PFSK-1 (cell line): ENCODE measurements at regions not wholly inside any gene's neighbourhood (a gene's known extent, or its start where the extent isn't known, plus 50 kb on each side); places are given as distances from the start of the nearest gene placed in this dataset.

Source experiments
- FOXP2 ChIP-seq: optimal IDR thresholded peaks from 2 replicates; pipeline ENCODE3; 2011; ENCODE audit warnings: borderline replicate concordance, control low read depth, inconsistent platforms; ENCODE audit not compliant: insufficient read depth; ENCODE audit errors: extremely low read length, extremely low read depth
- POLR2AphosphoS5 ChIP-seq: IDR thresholded peaks from 2 replicates; pipeline ENCODE4 v1.6.1; 2012; ENCODE audit warnings: low read depth, mild to moderate bottlenecking, control low read depth, low read length, moderate library complexity
- REST ChIP-seq, 2 experiments: IDR thresholded peaks; 2 replicates each; pipeline versions ENCODE4 v1.6.1 to v1.8.0; 2011 to 2012; ENCODE audit warnings: low read depth in 2 of 2, low read length in 2 of 2, control low read depth in 1 of 2, inconsistent platforms in 1 of 2, mild to moderate bottlenecking in 1 of 2, moderate library complexity in 1 of 2; ENCODE audit not compliant: insufficient read depth in 1 of 2
- SIN3A ChIP-seq: IDR thresholded peaks from 2 replicates; pipeline ENCODE4 v1.6.1; 2012; ENCODE audit warnings: mild to moderate bottlenecking, low read length, moderate library complexity, borderline replicate concordance; ENCODE audit not compliant: insufficient read depth
- TAF1 ChIP-seq: IDR thresholded peaks from 2 replicates; pipeline ENCODE4 v1.6.1; 2012; ENCODE audit warnings: low read length, control low read depth, borderline replicate concordance; ENCODE audit not compliant: insufficient read depth

DNA sequence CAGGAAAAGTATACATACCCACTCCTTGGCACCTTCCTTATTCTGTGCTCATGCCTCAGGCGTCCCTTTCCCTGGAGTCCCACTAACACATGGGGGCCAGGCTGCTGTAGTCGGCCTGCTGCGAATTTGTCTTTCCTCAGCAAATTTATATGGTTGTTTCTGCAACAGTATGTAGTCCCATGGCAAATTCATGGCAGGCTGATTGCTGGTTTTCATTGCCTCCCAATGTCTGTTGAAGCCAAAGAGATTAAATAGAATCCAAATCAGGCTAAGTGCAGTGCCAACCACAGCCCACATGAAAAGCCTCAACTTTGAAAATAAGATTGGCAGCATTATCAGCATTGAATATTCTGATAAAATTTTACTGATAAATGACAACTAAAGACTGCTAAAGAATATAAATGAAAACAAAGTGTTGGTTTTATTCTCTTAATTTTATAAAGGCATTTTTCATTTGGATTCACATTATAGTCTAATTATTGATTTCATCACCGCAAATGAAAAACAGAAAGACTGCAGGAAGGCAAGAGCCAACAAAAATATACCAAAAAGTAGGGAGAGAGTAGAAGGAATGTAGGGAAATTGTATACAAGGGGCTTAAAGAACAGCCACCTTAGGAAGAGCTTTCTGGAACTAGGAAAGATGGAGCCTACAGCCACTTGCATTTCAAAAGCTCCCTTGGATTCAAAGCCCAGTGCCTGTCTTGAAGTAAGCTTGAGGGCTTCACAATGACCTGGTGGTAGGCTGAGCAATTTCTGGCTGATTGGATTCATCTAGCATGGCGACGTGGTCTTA is 283.7 kb upstream of the MMADHC start:
- TF ChIP-seq POLR2AphosphoS5 (no peak), SIN3A (no peak), TAF1 (no peak), REST (IDR thresholded peaks at IDR 0.05; ENCODE audit: insufficient read depth in 1 of 2, low read depth in 2 of 2, low read length in 2 of 2) (no peak), FOXP2 (no peak)

- no peak for TF ChIP-seq TAF1
- TF ChIP-seq REST (IDR thresholded peaks at IDR 0.05; ENCODE audit: insufficient read depth in 1 of 2, low read depth in 2 of 2, low read length in 2 of 2): no peak
- no peak for TF ChIP-seq FOXP2
- TF ChIP-seq POLR2AphosphoS5: no peak
- no peak for TF ChIP-seq SIN3A
Observed at GRCh38 chr2:149863227-149863626, 275.7 kb upstream of the MMADHC start.

DNA sequence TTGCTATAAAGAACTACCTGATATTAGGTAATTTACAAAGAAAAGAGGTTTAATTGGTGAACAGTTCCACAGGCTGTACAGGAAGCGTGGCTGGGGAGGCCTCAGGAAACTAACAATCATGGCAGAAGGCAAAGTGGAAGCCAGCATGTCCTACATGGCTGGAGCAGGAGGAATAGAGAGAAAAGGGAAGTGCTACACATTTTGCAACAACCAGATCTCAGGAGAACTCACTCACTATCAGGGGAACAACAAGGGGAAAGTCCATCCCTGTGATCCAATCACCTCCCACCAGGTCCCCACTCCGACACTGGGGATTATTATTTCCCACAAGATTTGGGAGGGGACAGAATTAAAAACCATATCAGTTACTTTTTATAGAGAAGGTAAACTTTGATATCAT is 273.5 kb upstream of the MMADHC start:
- TF ChIP-seq TAF1 (no peak), REST (IDR thresholded peaks at IDR 0.05; ENCODE audit: insufficient read depth in 1 of 2, low read depth in 2 of 2, low read length in 2 of 2) (no peak), SIN3A (no peak), POLR2AphosphoS5 (no peak), FOXP2 (no peak)

DNA sequence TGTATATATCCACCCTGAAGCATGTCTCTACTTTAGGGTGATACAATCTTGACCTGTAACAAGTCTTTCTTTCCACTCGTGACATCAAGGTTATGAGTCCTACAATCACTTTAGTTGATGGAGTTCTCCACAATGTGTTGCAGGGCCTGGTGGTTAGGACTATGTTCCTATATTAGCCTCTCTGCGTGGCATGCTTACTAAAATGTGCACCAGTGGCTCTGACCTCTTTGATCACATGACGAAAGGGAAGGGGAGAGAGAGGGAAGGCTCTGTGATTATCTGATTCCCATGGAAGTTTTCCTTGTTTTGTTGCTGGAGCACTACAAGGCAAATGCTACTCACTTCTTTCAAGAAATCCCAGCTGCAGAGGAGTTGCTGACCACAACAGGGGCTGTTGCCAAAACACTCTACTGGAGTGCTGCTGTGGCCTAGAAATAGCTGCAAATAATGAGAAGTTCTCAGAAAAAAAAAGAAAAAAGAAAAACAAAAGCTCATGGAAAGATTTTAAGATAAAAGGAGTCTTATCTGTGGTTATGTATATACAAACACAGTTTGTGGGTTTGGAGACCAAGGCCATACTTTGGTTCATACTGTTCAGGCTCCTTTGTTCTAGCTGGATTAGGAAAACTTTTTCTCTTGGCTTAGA is 272.8 kb upstream of the MMADHC start:
- TF ChIP-seq FOXP2 (no peak), REST (IDR thresholded peaks at IDR 0.05; ENCODE audit: insufficient read depth in 1 of 2, low read depth in 2 of 2, low read length in 2 of 2) (no peak), POLR2AphosphoS5 (no peak), SIN3A (no peak), TAF1 (no peak)
